Spinal cord (tissue), 9 donors: ENCODE measurements at regions not wholly inside any gene's neighbourhood (a gene's known extent, or its start where the extent isn't known, plus 50 kb on each side); places are given as distances from the start of the nearest gene placed in this dataset.

Source experiments
- DNase-seq, 6 donors: peaks; one replicate each; pipeline versions ENCODE4 v3.0.0 to v3.0.0-alpha.2; 2013 to 2015; ENCODE audit warnings: low spot score in 6 of 6, low read depth in 4 of 6
- H3K27ac ChIP-seq: one replicate; pipeline ENCODE4 v1.5.1; 2013; ENCODE audit warnings: low read depth, low read length, control low read depth
- H3K27me3 ChIP-seq: one replicate; pipeline ENCODE4 v1.6.1; 2013; ENCODE audit warnings: low read length; ENCODE audit not compliant: control insufficient read depth, insufficient read depth
- H3K36me3 ChIP-seq: one replicate; pipeline ENCODE4 v1.6.1; 2013; ENCODE audit warnings: low read length; ENCODE audit not compliant: control insufficient read depth, insufficient read depth
- H3K4me1 ChIP-seq: one replicate; pipeline ENCODE4 v1.6.1; 2013; ENCODE audit warnings: low read length; ENCODE audit not compliant: control insufficient read depth, insufficient read depth
- H3K4me3 ChIP-seq: one replicate; pipeline ENCODE4 v1.5.1; 2013; ENCODE audit warnings: low read depth, low read length, control low read depth
- H3K9me3 ChIP-seq: one replicate; pipeline ENCODE4 v1.6.1; 2013; ENCODE audit warnings: low read length; ENCODE audit not compliant: control insufficient read depth, insufficient read depth
- WGBS: methylation state at CpG from one replicate; pipeline ENCODE4 v1.1.5; 2013; ENCODE audit warnings: missing lambda C conversion rate; ENCODE audit not compliant: insufficient coverage; 5-methylcytosine and 5-hydroxymethylcytosine counted together
- donor health status: healthy.

GRCh38 chr4:14708574-14708973 lies 293.7 kb upstream of the CPEB2 start:
- no peak overlapping the region for H3K4me3 ChIP-seq
- H3K4me1 ChIP-seq: no peaks in the 10 kb centered on the region
- no peaks in the 10 kb centered on the region for H3K36me3 ChIP-seq
- no peaks in the 10 kb centered on the region for H3K9me3 ChIP-seq
- H3K27me3 ChIP-seq: no peaks in the 10 kb centered on the region
- no peak overlapping the region for H3K27ac ChIP-seq
- no peak for DNase-seq

DNA sequence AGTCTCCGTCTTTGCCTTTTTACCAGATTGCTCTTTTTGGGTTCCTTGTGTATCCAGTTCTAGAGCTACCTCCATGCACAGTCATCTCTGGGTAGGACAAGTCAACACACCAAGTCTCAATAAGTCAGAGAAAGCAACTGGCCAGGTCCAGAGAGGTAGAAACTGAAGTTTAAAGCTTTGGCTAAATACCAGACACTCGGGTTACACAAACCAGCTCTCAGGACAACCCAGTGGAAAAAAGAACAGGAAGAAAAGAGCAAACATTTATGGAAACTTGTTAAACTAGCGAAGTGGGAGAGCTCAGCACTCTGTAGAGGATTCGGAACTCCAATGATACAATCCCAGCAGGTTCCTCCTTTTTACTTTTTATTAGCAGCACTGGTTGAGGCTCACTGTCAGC lies 291.0 kb upstream of the CPEB2 start:
- H3K36me3 ChIP-seq: no peaks in the 10 kb centered on the region
- H3K27me3 ChIP-seq: no peaks in the 10 kb centered on the region
- H3K9me3 ChIP-seq: no peaks in the 10 kb centered on the region
- H3K4me1 ChIP-seq: no peaks in the 10 kb centered on the region
- DNase-seq: no peak
- H3K4me3 ChIP-seq: no peak overlapping the region
- no peak overlapping the region for H3K27ac ChIP-seq
- 83% methylated on average over 3 of the region's 4 CpGs for WGBS

DNA sequence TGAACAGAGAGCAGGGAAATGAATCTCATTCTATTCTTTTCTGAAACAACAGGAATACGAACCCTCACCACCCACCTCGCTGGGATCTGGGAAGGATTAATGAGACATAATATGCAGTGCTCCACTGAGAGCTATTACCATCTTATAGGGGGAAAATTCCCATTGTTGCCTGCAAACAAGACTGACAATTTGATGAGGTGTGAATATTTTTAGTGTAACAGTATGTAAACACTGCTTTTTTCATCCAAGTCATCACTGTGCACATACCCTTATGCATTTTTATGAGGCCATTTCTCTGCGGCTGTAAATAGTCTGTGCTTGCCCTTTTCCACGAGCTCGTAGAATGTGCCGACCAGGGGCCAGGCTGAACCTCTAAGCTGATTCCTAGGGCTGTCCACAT lies 285.6 kb upstream of the CPEB2 start:
- Histone ChIP-seq H3K36me3 (no peaks in the 10 kb centered on the region), H3K27me3 (no peaks in the 10 kb centered on the region), H3K9me3 (no peaks in the 10 kb centered on the region), H3K27ac (no peak overlapping the region), H3K4me1 (no peaks in the 10 kb centered on the region), H3K4me3 (no peak overlapping the region)
- DNase-seq: peak in 4 of 6 donors; percentile 6 to 85 (median 24)
- WGBS: 0% methylated on average over 1 of the region's 6 CpGs

DNA sequence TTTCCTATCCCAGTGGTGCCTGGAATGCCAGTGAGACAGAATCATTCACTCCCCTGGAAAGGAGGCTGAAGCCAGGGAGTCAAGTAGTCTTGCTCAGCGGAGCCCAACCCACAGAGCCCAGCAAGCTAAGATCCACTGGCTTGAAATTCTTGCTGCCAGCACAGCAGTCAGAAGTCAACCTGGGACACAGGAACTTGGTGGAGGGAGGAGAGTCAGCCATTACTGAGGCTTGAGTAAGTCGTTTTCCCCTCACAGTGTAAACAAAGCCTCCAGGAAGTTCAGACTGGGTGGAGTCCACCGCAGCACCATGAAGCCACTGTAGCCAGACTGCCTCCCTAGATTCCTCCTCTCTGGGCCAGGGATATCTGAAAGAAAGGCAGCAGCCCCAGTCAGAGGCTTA lies 283.2 kb upstream of the CPEB2 start:
- Histone ChIP-seq H3K4me1 (no peaks in the 10 kb centered on the region), H3K27ac (no peak overlapping the region), H3K4me3 (no peak overlapping the region), H3K9me3 (no peaks in the 10 kb centered on the region), H3K27me3 (no peaks in the 10 kb centered on the region), H3K36me3 (no peaks in the 10 kb centered on the region)
- WGBS: 100% methylated on average over 2 of the region's 3 CpGs
- DNase-seq: no peak

GRCh38 chr4:14726441-14726840 lies 275.8 kb upstream of the CPEB2 start:
- WGBS: 60% methylated on average over 1 of the region's 3 CpGs
- no peak overlapping the region for H3K4me3 ChIP-seq
- H3K27ac ChIP-seq: no peak overlapping the region
- H3K9me3 ChIP-seq: no peaks in the 10 kb centered on the region
- H3K36me3 ChIP-seq: no peaks in the 10 kb centered on the region
- no peaks in the 10 kb centered on the region for H3K4me1 ChIP-seq
- H3K27me3 ChIP-seq: no peaks in the 10 kb centered on the region
- DNase-seq: no peak

DNA sequence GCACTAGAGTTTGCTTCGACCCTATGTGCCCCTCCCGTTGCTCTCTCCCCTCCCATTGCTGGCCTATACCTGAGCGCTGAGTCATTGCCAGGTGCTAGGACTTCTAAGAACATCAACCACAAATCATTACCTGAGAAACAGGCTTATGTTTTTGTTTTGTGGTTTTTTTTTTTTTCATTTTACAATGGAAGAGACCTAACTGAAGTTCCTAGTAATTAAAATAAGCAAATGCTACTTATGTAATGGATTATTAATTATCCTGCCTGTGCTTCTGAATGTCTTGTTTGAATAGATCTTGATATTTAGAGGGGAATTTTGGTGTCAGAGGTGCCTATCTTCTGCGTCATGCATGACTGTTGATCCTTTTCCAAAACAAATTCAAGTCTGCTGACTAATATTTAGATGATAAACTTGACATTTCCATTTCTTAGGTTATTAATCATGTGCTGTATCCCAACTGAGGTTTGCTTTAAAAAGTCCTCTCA lies 275.4 kb upstream of the CPEB2 start:
- DNase-seq: no peak
- Histone ChIP-seq H3K4me1 (no peaks in the 10 kb centered on the region), H3K27ac (no peak overlapping the region), H3K9me3 (no peaks in the 10 kb centered on the region), H3K27me3 (no peaks in the 10 kb centered on the region), H3K36me3 (no peaks in the 10 kb centered on the region), H3K4me3 (no peak overlapping the region)
- no CpG with 5 or more reads among the region's 4 CpGs for WGBS

- Histone ChIP-seq H3K36me3 (no peaks in the 10 kb centered on the region), H3K9me3 (no peaks in the 10 kb centered on the region), H3K4me1 (no peaks in the 10 kb centered on the region), H3K4me3 (no peak overlapping the region), H3K27me3 (no peaks in the 10 kb centered on the region), H3K27ac (no peak overlapping the region)
- no peak for DNase-seq
Measured at GRCh38 chr4:14729282-14730000, 272.8 kb upstream of the CPEB2 start.

DNA sequence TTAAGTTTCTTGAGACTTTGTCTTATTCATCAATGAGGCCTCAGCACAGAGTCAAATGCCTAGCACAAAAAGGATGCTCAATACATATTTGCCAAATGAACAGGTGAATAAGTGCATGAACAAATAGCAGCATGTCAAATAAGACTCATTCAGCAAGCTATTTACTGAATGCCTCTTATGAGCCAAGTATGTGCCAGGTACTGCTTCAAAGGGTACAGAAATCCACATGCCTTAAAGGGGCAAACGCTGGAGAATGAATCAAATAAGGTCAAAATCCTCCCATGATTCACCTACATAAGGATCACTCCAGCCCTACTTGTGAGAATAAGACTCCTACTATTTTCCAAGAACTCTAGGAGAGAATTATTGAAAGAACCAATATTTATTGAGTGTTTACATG lies 260.2 kb upstream of the CPEB2 start:
- no peaks in the 10 kb centered on the region for H3K4me1 ChIP-seq
- no peak for DNase-seq
- H3K9me3 ChIP-seq: no peaks in the 10 kb centered on the region
- no peak overlapping the region for H3K4me3 ChIP-seq
- WGBS: no CpG with 5 or more reads among the region's 1 CpG
- H3K27ac ChIP-seq: no peak overlapping the region
- H3K27me3 ChIP-seq: no peaks in the 10 kb centered on the region
- no peaks in the 10 kb centered on the region for H3K36me3 ChIP-seq

- Histone ChIP-seq H3K36me3 (no peaks in the 10 kb centered on the region), H3K27me3 (no peaks in the 10 kb centered on the region), H3K27ac (no peak overlapping the region), H3K4me3 (no peak overlapping the region), H3K9me3 (no peaks in the 10 kb centered on the region), H3K4me1 (no peaks in the 10 kb centered on the region)
- no peak for DNase-seq
- WGBS: 90% methylated on average over 2 of the region's 5 CpGs
Measured at GRCh38 chr4:14743172-14743571, 259.1 kb upstream of the CPEB2 start.

GRCh38 chr4:14743601-14744000 lies 258.7 kb upstream of the CPEB2 start:
- Histone ChIP-seq H3K27ac (no peak overlapping the region), H3K9me3 (no peaks in the 10 kb centered on the region), H3K4me1 (no peaks in the 10 kb centered on the region), H3K27me3 (no peaks in the 10 kb centered on the region), H3K36me3 (no peaks in the 10 kb centered on the region), H3K4me3 (no peak overlapping the region)
- 70% methylated on average over 2 of the region's 5 CpGs for WGBS
- DNase-seq: peak in 3 of 6 donors; percentile 4 to 51 (median 42)
